ENCODE measurements at regions not wholly inside any gene's neighbourhood (a gene's known extent, or its start where the extent isn't known, plus 50 kb on each side); places are given as distances from the start of the nearest gene placed in this dataset.

DNA sequence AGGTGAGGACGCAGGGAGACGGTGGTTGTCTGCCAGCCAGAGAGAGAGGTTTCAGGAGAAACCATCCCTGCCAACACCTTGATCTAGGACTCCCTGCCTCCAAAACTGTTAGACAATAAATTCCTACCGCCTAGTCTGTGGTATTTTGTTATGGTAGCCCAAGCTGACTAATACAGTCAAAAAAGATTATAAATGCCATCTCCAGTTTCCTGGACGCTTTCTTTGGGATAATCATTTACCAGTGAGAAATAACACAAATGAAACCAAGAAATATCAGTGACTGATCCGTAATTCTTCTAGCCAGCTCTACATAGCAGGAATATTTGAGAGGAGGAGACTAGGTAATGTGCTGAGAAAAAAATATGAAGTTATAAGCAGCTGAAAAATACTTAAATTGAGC lies 707.8 kb upstream of the LMCD1 start:
- Histone ChIP-seq H3K9ac (ENCODE audit: low read length) (no peak overlapping the region), H3K36me3 (ENCODE audit: insufficient read depth, low read length) (no peaks in the 10 kb centered on the region), H3K4me2 (ENCODE audit: low read length) (no peak overlapping the region), H3K9me3 (ENCODE audit: low read length) (no peaks in the 10 kb centered on the region), H3K4me3 (ENCODE audit: low read depth, low read length, poor library complexity, severe bottlenecking) (no peak overlapping the region), H2AFZ (ENCODE audit: low read length) (no peak overlapping the region), H3K79me2 (ENCODE audit: insufficient read depth, low read length) (no peaks in the 10 kb centered on the region), H3K27me3 (ENCODE audit: insufficient read depth, low read length) (no peaks in the 10 kb centered on the region), H3F3A (ENCODE audit: insufficient read depth, low read length) (no peaks in the 10 kb centered on the region), H3K9me2 (ENCODE audit: low read depth, low read length) (no peaks in the 10 kb centered on the region), H3K4me1 (ENCODE audit: insufficient read depth, low read length, severe bottlenecking) (no peaks in the 10 kb centered on the region), H3K27ac (ENCODE audit: low read depth, low read length, poor library complexity, severe bottlenecking) (no peak overlapping the region), H4K20me1 (ENCODE audit: insufficient read depth, low read length) (no peaks in the 10 kb centered on the region)
- no peak for TF ChIP-seq CTCF (IDR thresholded peaks at IDR 0.05; ENCODE audit: low read length)
- no peak for TF ChIP-seq EZH2 (IDR thresholded peaks at IDR 0.05; ENCODE audit: borderline replicate concordance, low read length)

- no peaks in the 10 kb centered on the region for H3K9me3 ChIP-seq (ENCODE audit: low read length)
- TF ChIP-seq CTCF (IDR thresholded peaks at IDR 0.05; ENCODE audit: low read length) (no peak), EZH2 (IDR thresholded peaks at IDR 0.05; ENCODE audit: borderline replicate concordance, low read length) (no peak)
- no peak overlapping the region for H3K27ac ChIP-seq (ENCODE audit: low read depth, low read length, poor library complexity, severe bottlenecking)
- no peaks in the 10 kb centered on the region for H4K20me1 ChIP-seq (ENCODE audit: insufficient read depth, low read length)
- no peak overlapping the region for H3K4me3 ChIP-seq (ENCODE audit: low read depth, low read length, poor library complexity, severe bottlenecking)
- H2AFZ ChIP-seq (ENCODE audit: low read length), result no peak overlapping the region
- no peak overlapping the region for H3K9ac ChIP-seq (ENCODE audit: low read length)
- no peaks in the 10 kb centered on the region for H3K36me3 ChIP-seq (ENCODE audit: insufficient read depth, low read length)
- H3K4me2 ChIP-seq (ENCODE audit: low read length), result no peak overlapping the region
- H3K27me3 ChIP-seq (ENCODE audit: insufficient read depth, low read length), result no peaks in the 10 kb centered on the region
- H3K9me2 ChIP-seq (ENCODE audit: low read depth, low read length), result no peaks in the 10 kb centered on the region
- H3K4me1 ChIP-seq (ENCODE audit: insufficient read depth, low read length, severe bottlenecking), result no peaks in the 10 kb centered on the region
- H3K79me2 ChIP-seq (ENCODE audit: insufficient read depth, low read length), result no peaks in the 10 kb centered on the region
- H3F3A ChIP-seq (ENCODE audit: insufficient read depth, low read length), result no peaks in the 10 kb centered on the region
These were observed 703.3 kb upstream of the LMCD1 start for GRCh38 chr3:7798276-7798675.

DNA sequence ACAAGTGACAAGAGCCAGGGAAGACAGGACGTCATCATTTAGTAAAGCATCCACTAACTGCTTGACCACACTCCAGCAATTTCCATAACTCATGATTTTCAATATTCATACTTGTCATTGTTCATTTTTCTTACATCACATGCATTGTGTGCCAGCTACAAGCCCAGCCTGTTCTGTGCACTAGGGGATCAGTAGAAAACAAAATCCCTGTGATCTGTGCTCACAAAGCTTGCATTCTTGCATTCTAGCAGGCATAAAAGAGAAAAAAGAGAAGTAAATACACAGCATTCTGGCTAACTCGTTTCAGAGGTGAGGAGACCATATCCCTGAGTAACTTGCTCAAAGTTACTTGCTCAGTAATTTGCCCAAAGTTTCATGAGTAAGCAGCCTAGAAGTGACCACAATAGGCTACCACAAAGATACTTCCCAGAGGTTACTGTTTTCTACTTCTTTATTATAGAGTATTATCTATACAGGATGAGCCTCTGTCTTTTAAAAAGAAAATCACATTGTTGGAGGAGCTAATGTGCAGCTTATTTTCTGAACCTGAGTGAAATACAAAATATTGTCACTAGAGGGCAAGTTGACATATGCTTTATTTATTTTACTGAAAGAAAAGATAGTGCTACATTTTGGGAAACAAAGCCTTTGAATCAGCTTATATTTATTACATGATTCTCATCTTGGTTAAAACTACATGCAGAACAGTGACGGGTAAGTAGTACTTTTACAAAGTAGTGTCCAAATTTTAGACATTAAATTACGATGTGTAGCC lies 701.4 kb upstream of the LMCD1 start:
- Histone ChIP-seq H3K4me1 (ENCODE audit: insufficient read depth, low read length, severe bottlenecking) (no peaks in the 10 kb centered on the region), H2AFZ (ENCODE audit: low read length) (no peak overlapping the region), H4K20me1 (ENCODE audit: insufficient read depth, low read length) (no peaks in the 10 kb centered on the region), H3K4me2 (ENCODE audit: low read length) (no peak overlapping the region), H3K9me3 (ENCODE audit: low read length) (no peaks in the 10 kb centered on the region), H3K27me3 (ENCODE audit: insufficient read depth, low read length) (no peaks in the 10 kb centered on the region), H3K79me2 (ENCODE audit: insufficient read depth, low read length) (no peaks in the 10 kb centered on the region), H3F3A (ENCODE audit: insufficient read depth, low read length) (no peaks in the 10 kb centered on the region), H3K4me3 (ENCODE audit: low read depth, low read length, poor library complexity, severe bottlenecking) (no peak overlapping the region), H3K9ac (ENCODE audit: low read length) (no peak overlapping the region), H3K27ac (ENCODE audit: low read depth, low read length, poor library complexity, severe bottlenecking) (no peak overlapping the region), H3K36me3 (ENCODE audit: insufficient read depth, low read length) (no peaks in the 10 kb centered on the region), H3K9me2 (ENCODE audit: low read depth, low read length) (no peaks in the 10 kb centered on the region)
- TF ChIP-seq CTCF (IDR thresholded peaks at IDR 0.05; ENCODE audit: low read length), result no peak
- no peak for TF ChIP-seq EZH2 (IDR thresholded peaks at IDR 0.05; ENCODE audit: borderline replicate concordance, low read length)

Data from OCI-LY1 (cell line).